M059J (cell line): ENCODE measurements at regions not wholly inside any gene's neighbourhood (a gene's known extent, or its start where the extent isn't known, plus 50 kb on each side); places are given as distances from the start of the nearest gene placed in this dataset.

Source experiments
- DNase-seq: peaks from one replicate; pipeline ENCODE4 v3.0.0-alpha.2; 2012; ENCODE audit warnings: low read depth

- DNase-seq: no peak
Observed at GRCh38 chr2:103484906-103485305, 723.1 kb downstream of the TMEM182 start.

GRCh38 chr2:103496850-103497249 is 735.0 kb downstream of the TMEM182 start:
- no peak for DNase-seq

DNA sequence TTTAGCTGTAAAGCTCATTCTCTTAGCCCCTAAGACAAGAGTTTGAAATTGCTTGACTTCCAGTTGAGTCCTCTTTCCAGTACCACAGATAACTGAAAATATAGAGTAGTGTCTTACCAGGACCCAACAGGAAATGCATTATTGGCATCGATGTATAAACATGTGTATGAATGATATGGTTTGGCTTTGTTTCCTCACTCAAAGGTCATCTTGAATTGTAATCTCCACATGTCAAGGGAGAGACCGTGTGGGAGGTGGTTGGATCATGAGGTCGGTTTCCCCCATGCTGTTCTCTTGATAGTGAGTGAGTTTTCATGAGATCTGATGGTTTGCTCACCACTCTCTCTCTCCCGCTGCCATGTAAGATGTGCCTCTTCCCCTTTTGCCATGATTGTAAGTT is 745.0 kb downstream of the TMEM182 start:
- DNase-seq: no peak

GRCh38 chr2:103512442-103512841 is 750.6 kb downstream of the TMEM182 start:
- no peak for DNase-seq

GRCh38 chr2:103520547-103520946 is 758.7 kb downstream of the TMEM182 start:
- no peak for DNase-seq

GRCh38 chr2:103525756-103526155 is 763.9 kb downstream of the TMEM182 start:
- DNase-seq: no peak

- no peak for DNase-seq
Observed at GRCh38 chr2:103526757-103527156, 764.9 kb downstream of the TMEM182 start.

- no peak for DNase-seq
Observed at GRCh38 chr2:103527278-103527677, 765.4 kb downstream of the TMEM182 start.

GRCh38 chr2:103529798-103530502 is 768.1 kb downstream of the TMEM182 start:
- no peak for DNase-seq

DNA sequence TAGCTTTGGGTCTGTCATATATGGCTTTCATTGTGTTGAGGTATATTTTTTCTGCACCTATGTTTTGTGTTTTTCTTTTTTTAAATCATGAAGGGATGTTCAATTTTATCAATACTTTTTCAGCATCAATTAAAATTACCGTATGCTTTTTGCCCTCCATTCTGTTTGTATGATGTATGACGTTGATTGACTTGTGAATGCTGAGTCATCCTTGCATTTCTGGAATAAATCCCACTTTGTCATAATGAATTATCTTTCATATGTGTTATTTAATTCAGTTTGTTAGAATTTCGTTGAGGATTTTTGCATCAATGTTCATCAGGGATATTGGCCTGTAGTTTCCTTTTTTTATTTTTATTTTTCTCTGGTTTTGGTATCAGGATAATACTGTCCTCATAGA is 790.9 kb downstream of the TMEM182 start:
- no peak for DNase-seq

- no peak for DNase-seq
Observed at GRCh38 chr2:103594823-103595222, 833.0 kb downstream of the TMEM182 start.

- DNase-seq: no peak
Observed at GRCh38 chr2:103605071-103605780, 843.4 kb downstream of the TMEM182 start.

DNA sequence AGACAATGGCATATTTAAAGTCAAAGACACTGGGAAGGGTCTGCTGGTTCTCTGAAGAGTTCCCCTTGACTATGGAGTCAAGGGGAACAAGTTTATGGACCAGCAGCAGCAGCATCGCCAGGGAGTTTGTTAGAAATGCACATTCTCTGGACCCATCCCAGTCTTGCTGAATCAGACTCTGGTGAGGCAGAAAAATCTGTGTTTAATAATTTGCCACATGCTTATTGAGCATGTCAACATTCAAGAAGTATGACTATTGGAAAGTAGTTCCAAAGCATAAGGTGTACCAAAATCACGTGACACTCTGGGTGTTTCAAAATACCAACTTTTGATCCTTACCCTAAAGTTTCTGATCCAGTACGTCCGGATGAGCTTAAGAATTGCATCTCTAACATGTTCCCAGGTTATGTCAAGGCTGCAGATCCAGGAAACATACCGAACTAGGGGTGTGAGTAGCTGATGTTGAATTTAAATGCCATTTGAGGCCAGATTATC is 853.8 kb downstream of the TMEM182 start:
- no peak for DNase-seq

DNA sequence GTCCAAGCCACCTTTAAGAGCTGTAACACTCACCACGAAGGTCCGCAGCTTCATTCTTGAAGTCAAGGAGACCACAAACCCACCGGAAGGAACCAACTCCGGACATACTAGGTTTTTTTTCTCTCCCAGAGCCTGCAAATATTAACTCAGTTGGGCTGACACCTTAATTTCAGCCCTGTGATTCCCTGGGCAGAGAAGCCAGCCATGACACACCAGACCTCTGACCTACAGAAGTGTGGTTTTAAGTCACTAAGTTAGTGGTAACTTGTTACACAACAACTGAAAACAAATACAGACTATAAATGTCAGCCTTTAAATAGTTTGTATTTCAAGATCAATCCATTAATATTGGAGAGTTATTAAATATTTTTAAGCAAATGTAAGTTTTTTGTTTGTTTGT is 855.1 kb downstream of the TMEM182 start:
- no peak for DNase-seq

DNA sequence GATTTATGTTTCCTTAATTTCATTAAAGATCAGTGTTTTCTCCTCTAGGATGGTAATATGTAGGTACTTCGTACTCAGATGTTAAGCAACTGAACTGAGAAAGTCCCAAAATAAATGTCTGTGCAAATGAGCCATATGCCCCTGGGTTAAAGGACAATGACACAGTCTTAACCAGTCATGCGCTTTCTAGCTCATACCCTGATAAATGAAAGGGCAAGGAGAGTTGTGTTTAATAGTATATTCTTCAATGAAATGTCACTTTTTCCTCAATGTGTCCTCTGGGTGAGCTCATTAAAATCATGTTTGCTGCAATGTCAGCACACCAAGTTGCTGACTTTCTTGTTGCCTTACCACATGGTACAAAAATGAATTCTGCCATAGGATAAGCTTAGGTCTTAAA is 856.3 kb downstream of the TMEM182 start:
- DNase-seq: no peak

- DNase-seq: no peak
Observed at GRCh38 chr2:103627301-103627700, 865.5 kb downstream of the TMEM182 start.

- no peak for DNase-seq
Observed at GRCh38 chr2:103638978-103639377, 877.1 kb downstream of the TMEM182 start.

DNA sequence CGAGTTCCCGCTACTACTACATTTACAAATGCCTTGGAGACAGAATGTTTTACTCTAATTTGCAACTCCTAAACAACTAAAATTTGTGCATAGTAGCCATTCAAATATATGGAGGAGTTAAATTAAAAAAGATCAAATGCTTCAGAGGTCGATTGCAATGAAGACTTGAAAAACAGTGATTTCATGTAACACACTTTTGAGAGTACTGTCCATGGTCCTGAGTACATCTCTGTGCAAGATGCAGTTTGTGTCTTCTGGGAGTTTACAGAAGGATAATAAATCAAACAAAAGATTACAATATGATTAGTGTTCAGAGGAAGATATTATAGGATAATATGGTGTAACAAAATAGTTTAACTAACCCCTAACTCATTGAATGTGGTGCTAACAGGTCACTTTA is 894.7 kb downstream of the TMEM182 start:
- DNase-seq: no peak

DNA sequence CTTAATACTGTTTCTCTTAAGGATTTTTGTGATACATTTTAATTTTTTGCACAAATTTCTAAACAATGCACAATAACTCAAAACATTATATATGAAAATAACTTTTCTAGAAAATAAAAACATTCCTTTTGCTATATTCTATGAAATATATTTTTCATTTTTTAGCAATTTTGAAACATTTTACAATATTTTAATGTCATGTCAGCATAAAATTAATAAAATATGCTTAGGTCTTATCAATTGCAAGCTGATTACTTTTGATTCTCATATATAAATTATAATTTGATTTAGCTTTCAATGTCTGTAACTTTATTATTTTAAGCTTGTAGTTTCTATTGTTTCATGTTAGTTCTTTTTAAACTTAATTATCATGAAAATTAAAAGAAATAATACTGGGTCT is 898.7 kb downstream of the TMEM182 start:
- DNase-seq: no peak

DNA sequence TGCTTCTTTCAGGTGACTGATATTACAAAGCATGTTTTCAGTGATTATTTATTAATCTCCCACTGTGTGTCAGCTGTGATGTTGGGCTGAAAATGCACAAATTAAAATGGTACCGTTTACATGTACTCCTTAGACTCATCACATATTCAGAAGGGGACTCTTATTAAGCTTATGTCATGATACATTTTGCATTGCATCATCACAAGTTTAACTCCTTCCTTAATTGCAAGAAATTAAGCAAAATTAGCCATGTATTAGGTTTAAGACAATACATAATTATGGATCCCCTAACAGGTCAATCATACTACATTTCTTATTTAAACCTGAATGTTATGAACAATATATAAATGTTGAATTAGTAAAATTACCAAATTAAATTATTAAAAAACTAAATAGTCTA is 899.1 kb downstream of the TMEM182 start:
- DNase-seq: no peak

GRCh38 chr2:103664690-103665089 is 902.9 kb downstream of the TMEM182 start:
- DNase-seq: no peak

DNA sequence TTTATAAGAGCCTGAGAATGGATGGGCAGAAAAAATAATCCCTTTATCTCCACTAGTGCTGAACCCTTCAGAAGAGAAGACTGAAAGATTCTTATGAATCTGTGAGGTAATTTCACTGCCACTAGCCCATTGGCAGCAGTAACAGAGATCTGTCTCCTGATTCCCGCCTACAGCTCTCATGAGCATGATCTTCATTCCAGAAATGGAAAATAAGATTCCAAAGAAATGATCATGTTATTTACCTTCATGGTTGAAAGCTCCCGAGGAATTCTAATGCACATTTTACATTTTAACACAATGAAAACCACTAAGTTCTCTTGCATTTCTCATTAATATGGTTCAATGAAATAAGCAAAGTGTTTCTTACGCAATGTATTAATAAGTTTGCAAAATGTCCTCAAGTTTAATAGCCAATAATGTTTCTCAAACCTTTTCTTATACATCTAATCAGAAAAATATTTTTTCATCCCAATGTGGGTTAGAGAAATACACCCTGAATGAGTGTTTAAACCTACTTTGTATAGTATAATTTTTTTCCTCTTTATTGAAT is 905.6 kb downstream of the TMEM182 start:
- no peak for DNase-seq

DNA sequence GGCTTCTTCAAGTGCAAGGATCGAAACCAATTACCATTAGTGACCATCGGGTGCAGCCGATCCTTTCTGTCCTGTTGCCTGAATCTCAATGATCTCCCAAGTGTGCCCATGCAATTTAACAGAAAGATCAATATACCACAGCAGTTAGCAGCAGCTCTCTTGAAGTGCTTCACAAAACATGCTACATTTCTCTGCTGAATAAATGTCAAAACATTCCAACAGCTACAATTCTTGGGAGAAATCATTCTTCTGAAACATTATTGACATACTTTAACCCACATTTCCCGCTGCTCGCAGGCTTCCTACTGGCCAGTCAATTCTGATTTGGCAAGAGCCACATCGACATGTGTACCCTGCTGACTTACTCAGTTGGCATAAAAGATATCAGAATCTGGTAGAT is 907.7 kb downstream of the TMEM182 start:
- no peak for DNase-seq
